Activated naive CD4-positive, alpha-beta T cell treated with anti-CD3 and anti-CD28 coated beads for 36 hours (primary cell): ENCODE measurements at regions not wholly inside any gene's neighbourhood (a gene's known extent, or its start where the extent isn't known, plus 50 kb on each side); places are given as distances from the start of the nearest gene placed in this dataset.

Experiments
- CTCF ChIA-PET: fragments of 350-600 bp; sonication (Branson Sonifier 250); formaldehyde crosslinking; loops from one replicate; lab custom pipeline; 2021; ENCODE audit warnings: antibody characterized with exemption; lab: Charles Lee
- DNase-seq: peaks from one replicate; pipeline ENCODE4 v3.0.0-alpha.2; 2020
- H3K27ac Mint-ChIP-seq: one replicate; pipeline ENCODE4 v1.8.0; 2021; ENCODE audit warnings: mild to moderate bottlenecking, mixed read lengths
- H3K27me3 Mint-ChIP-seq: one replicate; pipeline ENCODE4 v1.8.0; 2021; ENCODE audit warnings: low read depth, mixed read lengths
- H3K36me3 Mint-ChIP-seq: one replicate; pipeline ENCODE4 v1.8.0; 2021; ENCODE audit warnings: low read depth, mixed read lengths
- H3K4me1 Mint-ChIP-seq: one replicate; pipeline ENCODE4 v1.8.0; 2021; ENCODE audit warnings: low read depth, mixed read lengths
- H3K4me3 Mint-ChIP-seq: one replicate; pipeline ENCODE4 v1.8.0; 2021; ENCODE audit warnings: mild to moderate bottlenecking, moderate library complexity, mixed read lengths
- H3K9me3 Mint-ChIP-seq: one replicate; pipeline ENCODE4 v1.8.0; 2021; ENCODE audit warnings: mixed read lengths
- intact Hi-C: fragments of 100-400 bp; cut with micrococcal nuclease; formaldehyde crosslinking; loops from one replicate; pipeline ENCODE4 v1.15.1; 2023

DNA sequence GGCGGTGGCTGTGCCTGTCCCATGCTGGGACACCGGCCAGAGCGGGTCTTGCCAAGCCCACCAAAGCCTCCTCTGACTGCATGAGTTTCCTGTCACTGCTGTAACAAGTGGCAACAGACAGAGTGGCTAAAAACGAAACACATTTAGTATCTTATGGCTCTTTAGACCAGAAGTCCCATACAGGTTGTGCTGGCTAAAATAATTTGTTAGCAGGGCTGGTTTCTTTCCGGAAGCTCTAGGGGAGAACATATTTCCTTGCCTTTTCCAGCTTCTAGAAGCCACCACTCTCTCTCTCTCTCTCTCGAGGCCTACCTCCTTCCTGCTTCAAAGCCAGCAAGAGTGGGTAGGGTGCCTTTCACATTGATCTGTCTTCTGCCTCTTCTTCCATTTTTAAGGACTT, 171.6 kb upstream of the PLPP4 start:
- no peaks in the 10 kb centered on the region for H3K36me3 Mint-ChIP-seq
- no peak overlapping the region for H3K4me3 Mint-ChIP-seq
- H3K9me3 Mint-ChIP-seq: no peaks in the 10 kb centered on the region
- no peaks in the 10 kb centered on the region for H3K4me1 Mint-ChIP-seq
- intact Hi-C loops: no loop called here
- DNase-seq: no peak
- H3K27ac Mint-ChIP-seq: no peak overlapping the region
- CTCF ChIA-PET: interaction anchor here (0.5 kb wide), 1 partner anchor 320 kb away, joined by 4 read pairs; no protein-coding TSS in a partner anchor
- H3K27me3 Mint-ChIP-seq: peaks cover 6% of the 10 kb centered on the region

DNA sequence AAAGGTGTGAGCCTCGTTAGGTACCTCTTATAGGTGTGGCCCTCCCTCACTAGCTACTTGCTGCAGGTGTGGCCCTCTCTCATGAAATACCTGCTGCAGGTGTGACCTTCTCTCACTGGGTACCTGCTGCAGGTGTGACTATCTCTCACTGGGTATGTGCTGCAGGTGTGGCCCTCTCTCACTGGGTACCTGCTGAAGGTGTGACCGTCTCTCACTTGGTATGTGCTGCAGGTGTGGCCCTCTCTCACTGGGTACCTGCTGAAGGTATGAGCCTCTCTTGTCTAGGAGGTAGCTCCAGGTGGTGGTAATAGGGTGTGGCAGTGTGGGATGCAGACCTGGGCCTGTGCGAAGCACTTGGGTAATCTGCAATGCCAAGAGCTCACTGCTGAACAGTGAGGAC, 170.7 kb upstream of the PLPP4 start:
- H3K27me3 Mint-ChIP-seq: peaks cover 7% of the 10 kb centered on the region
- no peak overlapping the region for H3K4me3 Mint-ChIP-seq
- intact Hi-C loops: no loop called here
- no peaks in the 10 kb centered on the region for H3K9me3 Mint-ChIP-seq
- H3K4me1 Mint-ChIP-seq: no peaks in the 10 kb centered on the region
- DNase-seq: no peak
- H3K36me3 Mint-ChIP-seq: no peaks in the 10 kb centered on the region
- CTCF ChIA-PET: no interaction called here
- no peak overlapping the region for H3K27ac Mint-ChIP-seq

DNA sequence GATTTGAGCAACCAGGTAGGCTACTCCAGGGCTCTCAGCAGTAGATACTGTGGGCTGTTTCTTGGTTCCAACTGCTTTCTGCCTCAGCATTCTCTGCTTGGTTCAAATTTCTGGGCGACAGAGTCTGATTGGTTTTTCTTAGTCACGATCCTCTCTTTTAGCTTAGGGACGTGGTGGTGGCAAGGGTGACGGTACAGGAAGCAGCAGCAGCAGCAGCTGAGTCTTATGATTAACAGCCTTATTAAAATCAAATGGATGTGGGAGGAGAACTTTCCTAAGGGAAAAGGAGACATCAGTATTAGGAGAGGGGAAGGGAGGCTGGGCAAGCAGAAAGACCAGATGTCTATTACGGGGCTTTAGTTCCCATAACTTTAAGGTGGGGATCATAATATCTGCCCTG, 156.5 kb upstream of the PLPP4 start:
- intact Hi-C loops: no loop called here
- Mint-ChIP-seq H3K4me3 (no peak overlapping the region), H3K36me3 (no peaks in the 10 kb centered on the region), H3K9me3 (no peaks in the 10 kb centered on the region), H3K4me1 (no peaks in the 10 kb centered on the region), H3K27me3 (peaks cover 5% of the 10 kb centered on the region), H3K27ac (no peak overlapping the region)
- CTCF ChIA-PET: no interaction called here
- no peak for DNase-seq

GRCh38 chr10:120308589-120308988, 148.4 kb upstream of the PLPP4 start:
- intact Hi-C loops: no loop called here
- no peak for DNase-seq
- Mint-ChIP-seq H3K9me3 (no peaks in the 10 kb centered on the region), H3K27me3 (peaks cover 10% of the 10 kb centered on the region), H3K4me3 (no peak overlapping the region), H3K4me1 (no peaks in the 10 kb centered on the region), H3K27ac (no peak overlapping the region), H3K36me3 (no peaks in the 10 kb centered on the region)
- CTCF ChIA-PET: no interaction called here

- no peaks in the 10 kb centered on the region for H3K4me1 Mint-ChIP-seq
- H3K9me3 Mint-ChIP-seq: no peaks in the 10 kb centered on the region
- CTCF ChIA-PET: no interaction called here
- intact Hi-C loops: no loop called here
- no peak overlapping the region for H3K27ac Mint-ChIP-seq
- DNase-seq: no peak
- H3K4me3 Mint-ChIP-seq: no peak overlapping the region
- peaks cover 5% of the 10 kb centered on the region for H3K27me3 Mint-ChIP-seq
- H3K36me3 Mint-ChIP-seq: no peaks in the 10 kb centered on the region
Observed at GRCh38 chr10:120313715-120314114, 143.3 kb upstream of the PLPP4 start.

DNA sequence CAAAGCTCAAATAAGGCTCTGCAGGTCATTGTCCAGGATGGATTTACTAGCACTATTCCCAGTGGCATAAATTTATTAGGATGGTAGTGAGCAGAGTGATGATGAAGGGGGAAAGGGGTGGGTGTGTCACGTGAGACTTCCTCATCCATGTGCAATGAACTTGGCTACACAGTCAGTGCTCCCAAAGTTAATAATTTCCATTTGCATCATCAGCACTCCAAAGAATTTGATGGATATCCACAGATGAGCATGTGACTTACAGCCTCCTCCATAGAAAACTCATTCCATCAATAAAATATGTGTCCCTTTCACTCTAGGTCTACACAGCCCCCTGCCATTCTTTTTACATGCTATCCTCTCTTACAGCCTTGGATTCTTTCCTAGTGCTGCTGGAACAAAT, 142.6 kb upstream of the PLPP4 start:
- Mint-ChIP-seq H3K36me3 (no peaks in the 10 kb centered on the region), H3K4me1 (no peaks in the 10 kb centered on the region), H3K9me3 (no peaks in the 10 kb centered on the region), H3K4me3 (no peak overlapping the region), H3K27ac (no peak overlapping the region), H3K27me3 (peaks cover 5% of the 10 kb centered on the region)
- intact Hi-C loops: no loop called here
- no peak for DNase-seq
- CTCF ChIA-PET: no interaction called here

- CTCF ChIA-PET: interaction anchor here (1.1 kb wide), 1 partner anchor 8 kb away, joined by 3 read pairs; no protein-coding TSS in a partner anchor
- H3K36me3 Mint-ChIP-seq: no peaks in the 10 kb centered on the region
- H3K9me3 Mint-ChIP-seq: no peaks in the 10 kb centered on the region
- no peaks in the 10 kb centered on the region for H3K4me1 Mint-ChIP-seq
- intact Hi-C loops: no loop called here
- no peak for DNase-seq
- no peak overlapping the region for H3K4me3 Mint-ChIP-seq
- H3K27ac Mint-ChIP-seq: no peak overlapping the region
- peaks cover 11% of the 10 kb centered on the region for H3K27me3 Mint-ChIP-seq
Observed at GRCh38 chr10:120318862-120319261, 138.2 kb upstream of the PLPP4 start.

DNA sequence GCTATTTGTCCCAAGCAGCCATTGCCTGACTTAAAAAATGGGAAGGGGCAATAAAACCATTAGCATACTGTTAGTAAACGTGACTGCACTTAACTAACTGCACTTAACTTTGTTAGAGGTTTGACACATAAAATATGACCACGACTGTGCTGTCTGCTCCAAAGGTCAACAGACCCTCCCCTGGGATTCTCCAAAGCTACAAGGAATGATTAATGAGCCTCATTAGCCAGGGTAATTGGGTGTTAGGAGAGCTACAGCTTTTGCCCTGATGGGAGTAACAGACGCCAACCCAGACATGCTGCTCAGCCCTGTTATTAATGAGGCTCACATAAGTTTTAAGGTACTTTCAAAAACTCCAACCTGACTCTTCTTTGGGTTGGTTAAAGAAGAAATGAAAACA, 129.4 kb upstream of the PLPP4 start:
- intact Hi-C loops: no loop called here
- peaks cover 4% of the 10 kb centered on the region for H3K27me3 Mint-ChIP-seq
- H3K27ac Mint-ChIP-seq: no peak overlapping the region
- CTCF ChIA-PET: interaction anchor here (0.7 to 1.0 kb wide), 2 partner anchors 9 to 12 kb away, joined by 3 read pairs; no protein-coding TSS in a partner anchor
- no peaks in the 10 kb centered on the region for H3K4me1 Mint-ChIP-seq
- H3K4me3 Mint-ChIP-seq: no peak overlapping the region
- H3K36me3 Mint-ChIP-seq: no peaks in the 10 kb centered on the region
- H3K9me3 Mint-ChIP-seq: no peaks in the 10 kb centered on the region
- no peak for DNase-seq

DNA sequence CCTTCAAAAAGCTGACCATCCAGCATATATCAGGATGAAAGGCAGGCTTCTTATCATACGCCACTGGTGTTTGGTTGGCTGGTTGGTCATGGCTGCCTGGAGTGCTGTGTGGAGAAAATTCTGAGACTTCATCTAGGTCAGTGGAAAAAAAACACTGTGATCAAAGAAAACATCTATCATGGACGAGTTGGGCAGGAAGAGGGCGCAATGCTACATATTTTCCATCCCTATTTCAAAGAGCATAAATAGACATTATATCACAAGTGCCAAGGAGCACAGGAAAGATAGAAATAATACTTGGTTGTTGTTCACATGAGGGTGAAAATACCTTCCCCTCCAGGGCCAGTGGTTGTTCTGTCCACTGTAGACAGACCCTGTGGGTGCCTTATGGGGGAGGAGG, 128.4 kb upstream of the PLPP4 start:
- Mint-ChIP-seq H3K9me3 (no peaks in the 10 kb centered on the region), H3K36me3 (no peaks in the 10 kb centered on the region), H3K4me3 (no peak overlapping the region), H3K27ac (no peak overlapping the region), H3K4me1 (no peaks in the 10 kb centered on the region), H3K27me3 (peaks cover 3% of the 10 kb centered on the region)
- intact Hi-C loops: no loop called here
- CTCF ChIA-PET: no interaction called here
- no peak for DNase-seq

DNA sequence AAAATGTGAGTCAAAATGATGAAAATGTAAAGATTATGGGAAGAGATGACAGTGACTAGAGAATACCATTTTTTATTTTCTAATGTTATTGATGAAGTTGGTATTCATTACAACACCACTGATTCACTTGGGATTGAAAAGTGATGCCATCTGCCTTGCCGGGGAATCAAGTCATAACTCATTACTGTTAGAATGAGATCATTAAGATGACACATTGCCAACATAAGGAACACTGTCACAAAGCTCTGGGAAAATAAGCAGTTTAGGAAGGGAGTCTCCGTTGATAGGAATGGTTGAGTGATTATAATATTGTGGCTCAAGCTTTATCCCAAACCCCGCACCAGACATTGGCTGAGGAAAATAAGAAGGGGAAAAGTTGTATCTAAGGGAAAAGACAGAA, 121.5 kb upstream of the PLPP4 start:
- Mint-ChIP-seq H3K9me3 (no peaks in the 10 kb centered on the region), H3K4me3 (no peak overlapping the region), H3K27me3 (peaks cover 9% of the 10 kb centered on the region), H3K27ac (no peak overlapping the region), H3K36me3 (no peaks in the 10 kb centered on the region), H3K4me1 (no peaks in the 10 kb centered on the region)
- CTCF ChIA-PET: no interaction called here
- no peak for DNase-seq
- intact Hi-C loops: loop anchor here (10.0 kb wide), 2 partner anchors 271 to 481 kb away; no protein-coding TSS in a partner anchor

GRCh38 chr10:120336306-120336910, 120.6 kb upstream of the PLPP4 start:
- no peak overlapping the region for H3K27ac Mint-ChIP-seq
- CTCF ChIA-PET: interaction anchor here (0.7 to 1.2 kb wide), 6 partner anchors 12 to 1661 kb away, joined by 3 to 16 read pairs (median 4); no protein-coding TSS in a partner anchor
- peaks cover 9% of the 10 kb centered on the region for H3K27me3 Mint-ChIP-seq
- DNase-seq: no peak
- no peaks in the 10 kb centered on the region for H3K4me1 Mint-ChIP-seq
- intact Hi-C loops: loop anchor here (10.0 kb wide), 2 partner anchors 272 to 482 kb away; no protein-coding TSS in a partner anchor
- no peak overlapping the region for H3K4me3 Mint-ChIP-seq
- no peaks in the 10 kb centered on the region for H3K9me3 Mint-ChIP-seq
- H3K36me3 Mint-ChIP-seq: no peaks in the 10 kb centered on the region

GRCh38 chr10:120336911-120337540, 120.0 kb upstream of the PLPP4 start:
- intact Hi-C loops: loop anchor here (1.0 to 10.0 kb wide), 7 partner anchors 115 to 729 kb away; no protein-coding TSS in a partner anchor
- Mint-ChIP-seq H3K4me3 (no peak overlapping the region), H3K27ac (no peak overlapping the region), H3K9me3 (no peaks in the 10 kb centered on the region), H3K4me1 (no peaks in the 10 kb centered on the region), H3K36me3 (no peaks in the 10 kb centered on the region), H3K27me3 (peaks cover 12% of the 10 kb centered on the region)
- CTCF ChIA-PET: interaction anchor here (0.7 to 1.2 kb wide), 6 partner anchors 12 to 1662 kb away, joined by 3 to 16 read pairs (median 4); no protein-coding TSS in a partner anchor
- DNase-seq: peak; percentile 80
